Stimulated activated CD8-positive, alpha-beta memory T cell treated with anti-CD3 and anti-CD28 coated beads, Interleukin-4, amount 100 ng/mL, for 4 hours (primary cell): ENCODE measurements at regions not wholly inside any gene's neighbourhood (a gene's known extent, or its start where the extent isn't known, plus 50 kb on each side); places are given as distances from the start of the nearest gene placed in this dataset.
"Not testable (repeated sequence)": the region's sequence is repeated elsewhere in the genome, so short reads cannot be mapped to it uniquely, and the experiment has no call there.

Experiments used
- DNase-seq, 2 donors: peaks; one replicate each; pipeline ENCODE4 v3.0.0-alpha.2; 2020; ENCODE audit warnings: low read depth in 2 of 2, low spot score in 1 of 2

GRCh38 chr15:91609966-91610365 lies 243.5 kb upstream of the SLCO3A1 start:
- no peak for DNase-seq

- DNase-seq = no peak
Measured at GRCh38 chr15:91611561-91612323, 241.8 kb upstream of the SLCO3A1 start.

- no peak for DNase-seq
Measured at GRCh38 chr15:91620229-91620628, 233.3 kb upstream of the SLCO3A1 start.

GRCh38 chr15:91622235-91622634 lies 231.3 kb upstream of the SLCO3A1 start:
- no peak for DNase-seq

GRCh38 chr15:91622711-91623342 lies 230.7 kb upstream of the SLCO3A1 start:
- no peak for DNase-seq

GRCh38 chr15:91624353-91624968 lies 229.0 kb upstream of the SLCO3A1 start:
- no peak for DNase-seq

GRCh38 chr15:91625506-91625905 lies 228.0 kb upstream of the SLCO3A1 start:
- no peak for DNase-seq

GRCh38 chr15:91627473-91628278 lies 225.8 kb upstream of the SLCO3A1 start:
- no peak for DNase-seq

- no peak for DNase-seq
Measured at GRCh38 chr15:91630090-91630489, 223.4 kb upstream of the SLCO3A1 start.

GRCh38 chr15:91632176-91632575 lies 221.3 kb upstream of the SLCO3A1 start:
- no peak for DNase-seq

GRCh38 chr15:91632981-91633380 lies 220.5 kb upstream of the SLCO3A1 start:
- DNase-seq = no peak

GRCh38 chr15:91634179-91634578 lies 219.3 kb upstream of the SLCO3A1 start:
- DNase-seq = no peak

GRCh38 chr15:91635080-91635479 lies 218.4 kb upstream of the SLCO3A1 start:
- DNase-seq = no peak

- no peak for DNase-seq
Measured at GRCh38 chr15:91635641-91636040, 217.9 kb upstream of the SLCO3A1 start.

- no peak for DNase-seq
Measured at GRCh38 chr15:91649016-91649415, 204.5 kb upstream of the SLCO3A1 start.

GRCh38 chr15:91649831-91650321 lies 203.6 kb upstream of the SLCO3A1 start:
- no peak for DNase-seq

GRCh38 chr15:91651251-91651650 lies 202.3 kb upstream of the SLCO3A1 start:
- DNase-seq = no peak

GRCh38 chr15:91652610-91653207 lies 200.8 kb upstream of the SLCO3A1 start:
- DNase-seq = no peak

GRCh38 chr15:91655563-91656290 lies 197.8 kb upstream of the SLCO3A1 start:
- DNase-seq = not testable (repeated sequence)

- DNase-seq = no peak
Measured at GRCh38 chr15:91660174-91660649, 193.3 kb upstream of the SLCO3A1 start.
